ENCODE measurements at regions not wholly inside any gene's neighbourhood (a gene's known extent, or its start where the extent isn't known, plus 50 kb on each side); places are given as distances from the start of the nearest gene placed in this dataset.
"Not testable (repeated sequence)": the region's sequence is repeated elsewhere in the genome, so short reads cannot be mapped to it uniquely, and the experiment has no call there.

DNA sequence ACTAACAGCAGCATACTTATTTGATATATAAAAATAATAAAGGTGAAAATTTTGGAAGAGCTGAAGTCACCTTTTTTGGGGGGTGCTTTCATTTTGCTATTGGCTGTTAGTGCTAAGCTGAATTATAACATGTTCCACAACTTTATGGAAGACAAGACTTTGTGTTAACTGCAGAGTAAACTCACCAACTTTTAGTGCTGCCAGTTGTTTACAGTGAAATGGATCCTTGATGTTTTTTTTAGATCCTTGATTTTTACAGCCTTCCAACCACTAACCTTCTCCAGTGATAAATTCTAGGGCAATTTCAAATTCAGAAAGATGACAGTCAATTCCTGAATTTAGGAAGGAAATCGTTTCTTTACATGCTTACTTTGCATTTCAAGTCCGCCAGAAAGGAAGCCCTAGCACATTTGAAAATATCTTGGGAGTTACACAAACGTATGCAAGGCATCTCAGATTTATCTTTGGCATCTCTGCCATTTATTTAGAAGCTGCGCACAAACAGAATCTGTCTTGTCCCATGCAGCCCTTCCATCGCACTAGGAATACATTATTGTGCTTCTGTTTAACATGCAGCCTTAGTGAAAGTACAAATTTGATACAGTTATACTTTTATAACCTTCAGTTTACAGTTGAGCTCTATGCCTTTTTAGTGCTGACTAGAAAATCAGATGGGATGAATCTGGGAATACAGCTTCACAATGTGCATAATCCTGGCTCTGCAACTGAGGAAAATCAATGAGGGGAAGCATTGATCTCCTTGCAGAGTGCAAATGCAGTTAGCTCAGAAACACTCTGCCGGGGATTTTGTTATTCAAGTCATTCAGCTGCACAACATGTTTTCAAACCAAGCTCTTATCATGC, 142.4 kb upstream of the ZNF608 start:
- Histone ChIP-seq H3K36me3 (ENCODE audit: control insufficient read depth, insufficient read depth, low read length) (no peaks in the 10 kb centered on the region), H3K27me3 (ENCODE audit: control insufficient read depth, insufficient read depth, low read length) (no peaks in the 10 kb centered on the region), H3K4me3 (ENCODE audit: low read depth, low read length) (no peak overlapping the region)
- TF ChIP-seq, protein P1, sequence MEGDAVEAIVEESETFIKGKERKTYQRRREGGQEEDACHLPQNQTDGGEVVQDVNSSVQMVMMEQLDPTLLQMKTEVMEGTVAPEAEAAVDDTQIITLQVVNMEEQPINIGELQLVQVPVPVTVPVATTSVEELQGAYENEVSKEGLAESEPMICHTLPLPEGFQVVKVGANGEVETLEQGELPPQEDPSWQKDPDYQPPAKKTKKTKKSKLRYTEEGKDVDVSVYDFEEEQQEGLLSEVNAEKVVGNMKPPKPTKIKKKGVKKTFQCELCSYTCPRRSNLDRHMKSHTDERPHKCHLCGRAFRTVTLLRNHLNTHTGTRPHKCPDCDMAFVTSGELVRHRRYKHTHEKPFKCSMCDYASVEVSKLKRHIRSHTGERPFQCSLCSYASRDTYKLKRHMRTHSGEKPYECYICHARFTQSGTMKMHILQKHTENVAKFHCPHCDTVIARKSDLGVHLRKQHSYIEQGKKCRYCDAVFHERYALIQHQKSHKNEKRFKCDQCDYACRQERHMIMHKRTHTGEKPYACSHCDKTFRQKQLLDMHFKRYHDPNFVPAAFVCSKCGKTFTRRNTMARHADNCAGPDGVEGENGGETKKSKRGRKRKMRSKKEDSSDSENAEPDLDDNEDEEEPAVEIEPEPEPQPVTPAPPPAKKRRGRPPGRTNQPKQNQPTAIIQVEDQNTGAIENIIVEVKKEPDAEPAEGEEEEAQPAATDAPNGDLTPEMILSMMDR (IDR thresholded peaks at IDR 0.05; ENCODE audit: insufficient read depth, low read length, poor library complexity, severe bottlenecking): no peak
- no peak for DNase-seq (ENCODE audit: low read depth)

DNA sequence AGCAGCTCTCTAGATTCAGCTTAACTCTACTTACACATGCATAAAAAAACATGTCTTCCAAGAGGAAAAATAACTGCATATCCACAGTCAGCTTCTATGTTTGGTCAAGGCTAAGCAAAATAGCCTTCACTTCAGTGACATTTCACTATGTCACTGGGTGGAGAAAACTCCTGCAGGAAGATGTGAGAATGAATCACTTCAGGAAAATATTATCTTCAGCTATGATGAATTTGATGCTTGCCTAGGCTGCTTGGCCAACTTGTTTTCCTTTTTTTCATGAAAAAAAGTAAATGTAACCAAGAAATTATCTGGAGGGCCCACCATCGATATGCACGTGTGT, 143.0 kb upstream of the ZNF608 start:
- Histone ChIP-seq H3K4me3 (ENCODE audit: low read depth, low read length) (no peak overlapping the region), H3K36me3 (ENCODE audit: control insufficient read depth, insufficient read depth, low read length) (no peaks in the 10 kb centered on the region), H3K27me3 (ENCODE audit: control insufficient read depth, insufficient read depth, low read length) (no peaks in the 10 kb centered on the region)
- TF ChIP-seq, protein P1 (IDR thresholded peaks at IDR 0.05; ENCODE audit: insufficient read depth, low read length, poor library complexity, severe bottlenecking): no peak
- DNase-seq (ENCODE audit: low read depth): no peak

DNA sequence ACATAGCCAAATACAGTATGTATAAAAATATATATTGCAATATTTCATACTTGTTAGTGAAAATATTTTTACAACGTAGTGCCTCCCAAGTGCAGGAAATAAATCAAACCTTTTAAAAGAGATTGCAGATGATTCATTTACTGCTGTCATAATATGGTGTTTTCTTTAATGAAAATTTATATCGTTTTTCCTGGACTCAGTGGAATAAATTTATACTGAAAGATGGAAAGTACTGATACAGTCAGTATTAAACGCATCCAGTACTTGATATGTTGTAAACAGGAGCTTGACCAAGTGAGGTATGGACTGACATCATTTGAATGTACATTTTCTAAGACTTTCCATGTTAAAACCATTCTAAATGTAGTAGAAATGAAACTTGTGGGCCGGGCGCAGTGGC, 143.4 kb upstream of the ZNF608 start:
- H3K4me3 ChIP-seq (ENCODE audit: low read depth, low read length): no peak overlapping the region
- no peak for DNase-seq (ENCODE audit: low read depth)
- TF ChIP-seq, protein P1 (IDR thresholded peaks at IDR 0.05; ENCODE audit: insufficient read depth, low read length, poor library complexity, severe bottlenecking): no peak

DNA sequence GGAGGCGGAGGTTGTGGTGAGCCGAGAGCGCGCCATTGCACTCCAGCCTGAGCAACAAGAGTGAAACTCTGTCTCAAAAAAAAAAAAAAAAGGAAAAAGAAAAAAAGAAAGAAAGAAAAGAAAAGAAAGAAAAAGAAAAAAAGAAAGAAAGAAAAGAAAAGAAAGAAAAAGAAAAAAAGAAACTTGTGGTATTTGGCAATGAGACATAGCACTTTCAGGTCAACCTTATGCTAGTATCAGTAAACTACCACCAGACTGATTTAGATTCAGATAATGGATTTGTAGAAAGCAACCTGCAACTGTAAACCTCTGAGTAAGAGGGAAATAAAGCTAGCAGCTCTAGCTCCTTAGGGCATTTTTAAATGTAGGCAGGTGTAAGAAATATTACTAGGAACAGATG, 144.0 kb upstream of the ZNF608 start:
- not testable (repeated sequence) for H3K4me3 ChIP-seq (ENCODE audit: low read depth, low read length); H3K27me3 ChIP-seq (ENCODE audit: control insufficient read depth, insufficient read depth, low read length); H3K36me3 ChIP-seq (ENCODE audit: control insufficient read depth, insufficient read depth, low read length); DNase-seq (ENCODE audit: low read depth)

More for the DNA sequence above, 143.4 kb upstream of the ZNF608 start:
- Histone ChIP-seq H3K36me3 (ENCODE audit: control insufficient read depth, insufficient read depth, low read length) (no peaks in the 10 kb centered on the region), H3K27me3 (ENCODE audit: control insufficient read depth, insufficient read depth, low read length) (no peaks in the 10 kb centered on the region)

DNA sequence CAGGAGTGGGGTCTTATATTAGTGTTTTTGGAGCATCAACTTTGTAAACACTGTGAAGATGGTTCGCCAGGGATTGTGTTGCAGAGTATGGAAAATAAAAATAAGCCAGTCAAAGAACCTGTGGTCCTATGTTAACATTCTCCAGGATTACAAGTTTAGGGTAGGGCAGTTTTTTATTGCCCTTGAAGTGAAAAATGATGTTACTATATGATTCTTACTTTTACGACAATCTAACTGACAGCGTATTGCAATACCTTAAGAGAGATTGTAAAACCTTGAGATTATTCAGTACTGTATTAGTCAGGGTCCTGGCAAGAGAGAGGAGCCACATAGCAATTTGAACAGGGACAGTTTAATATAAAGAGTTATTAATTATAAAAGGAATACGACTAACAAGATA, 144.7 kb upstream of the ZNF608 start:
- Histone ChIP-seq H3K27me3 (ENCODE audit: control insufficient read depth, insufficient read depth, low read length) (no peaks in the 10 kb centered on the region), H3K4me3 (ENCODE audit: low read depth, low read length) (no peak overlapping the region), H3K36me3 (ENCODE audit: control insufficient read depth, insufficient read depth, low read length) (no peaks in the 10 kb centered on the region)
- no peak for DNase-seq (ENCODE audit: low read depth)
- TF ChIP-seq, protein P1 (IDR thresholded peaks at IDR 0.05; ENCODE audit: insufficient read depth, low read length, poor library complexity, severe bottlenecking): no peak

DNA sequence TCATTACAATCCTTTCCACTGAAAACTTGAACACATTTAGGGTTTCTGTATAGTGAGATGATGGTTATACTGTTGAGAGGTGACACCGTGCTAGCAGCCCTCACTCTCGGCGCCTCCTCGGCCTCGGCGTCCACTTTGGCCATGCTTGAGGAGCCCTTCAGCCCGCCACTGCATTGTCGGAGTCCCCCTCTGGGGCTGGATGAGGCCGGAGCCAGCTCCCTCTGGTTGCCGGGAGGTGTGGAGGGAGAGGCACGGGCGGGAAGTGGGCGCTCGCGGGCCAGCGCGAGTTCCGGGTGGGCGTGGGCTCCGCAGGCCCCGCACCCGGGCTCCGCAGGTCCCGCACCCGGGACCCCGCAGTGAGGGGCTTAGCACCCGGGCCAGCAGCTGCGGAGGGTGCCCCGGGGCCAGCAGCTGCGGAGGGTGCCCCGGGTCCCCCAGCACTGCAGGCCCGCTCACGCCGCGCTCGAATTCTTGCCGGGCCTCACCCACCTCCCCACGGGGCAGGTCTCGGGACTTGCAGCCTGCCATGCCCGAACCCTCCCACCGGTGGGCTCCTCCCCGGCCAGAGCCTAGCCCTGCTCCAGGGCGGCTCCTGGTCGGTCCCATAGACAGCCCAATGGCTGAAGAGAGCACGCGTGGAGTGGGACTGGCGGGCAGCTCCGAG, 145.9 kb upstream of the ZNF608 start:
- Histone ChIP-seq H3K4me3 (ENCODE audit: low read depth, low read length) (no peak overlapping the region), H3K36me3 (ENCODE audit: control insufficient read depth, insufficient read depth, low read length) (no peaks in the 10 kb centered on the region), H3K27me3 (ENCODE audit: control insufficient read depth, insufficient read depth, low read length) (no peaks in the 10 kb centered on the region)
- no peak for DNase-seq (ENCODE audit: low read depth)
- TF ChIP-seq, protein P1 (IDR thresholded peaks at IDR 0.05; ENCODE audit: insufficient read depth, low read length, poor library complexity, severe bottlenecking): no peak

All from kidney epithelial cell (primary cell).